ENCODE measurements at regions not wholly inside any gene's neighbourhood (a gene's known extent, or its start where the extent isn't known, plus 50 kb on each side); places are given as distances from the start of the nearest gene placed in this dataset.

DNA sequence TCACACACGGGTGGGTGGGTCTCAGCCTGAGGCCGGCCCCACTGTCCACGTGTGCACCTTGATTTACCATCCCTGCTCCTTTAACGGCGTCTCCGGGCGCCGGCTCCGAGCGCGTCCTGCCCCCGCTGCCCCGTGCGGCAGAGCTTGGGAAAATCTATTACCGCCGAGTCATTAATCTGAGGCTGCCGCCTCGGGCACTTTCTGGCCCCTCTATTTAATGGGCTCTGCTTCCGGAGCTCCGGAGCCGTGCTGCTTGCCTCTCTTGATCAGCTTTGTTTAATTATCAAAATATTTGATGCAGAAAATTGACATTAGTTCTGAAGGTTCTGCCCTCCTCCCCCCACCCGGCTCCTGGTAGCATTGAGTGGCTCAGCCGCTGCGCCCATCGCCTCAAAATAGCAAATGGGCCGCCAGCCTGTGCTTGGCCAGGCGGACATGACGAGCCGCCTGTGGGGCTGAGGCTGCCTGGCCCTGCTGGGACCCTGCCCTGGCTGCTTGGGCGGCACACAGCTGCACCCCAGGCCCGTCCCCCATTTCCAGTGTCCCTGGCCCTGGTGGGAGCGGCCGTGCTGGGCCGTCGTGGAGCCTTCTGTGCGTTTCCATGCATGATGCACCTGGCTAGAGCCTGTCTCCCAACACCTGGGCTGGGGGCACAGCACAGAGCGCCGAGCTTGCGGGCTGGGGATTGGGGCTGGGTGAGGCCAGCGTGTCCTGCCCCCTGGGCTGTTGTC, 81.6 kb upstream of the TTC34 start:
- no peak overlapping the region for H3K14ac ChIP-seq (replicated peaks; ENCODE audit: low read depth, low read length)
- in situ Hi-C loops (cut with MboI; ENCODE audit: low sequenced_read_pairs) = no loop called here
- H3K27me3 ChIP-seq (ENCODE audit: control insufficient read depth, insufficient read depth, low read length) = no peaks in the 10 kb centered on the region
- H2AK5ac ChIP-seq (ENCODE audit: low read depth, low read length) = no peak overlapping the region
- CTCF ChIA-PET = no interaction called here
- no peak overlapping the region for H4K91ac ChIP-seq (ENCODE audit: insufficient read depth, low read depth, low read length)
- no peaks in the 10 kb centered on the region for H4K20me1 ChIP-seq (ENCODE audit: insufficient read depth, low read length)
- no peaks in the 10 kb centered on the region for H3K79me1 ChIP-seq (ENCODE audit: low read depth in 1 of 2, low read length in 2 of 2)
- H2BK20ac ChIP-seq (ENCODE audit: low read depth, low read length) = no peak overlapping the region
- H2BK5ac ChIP-seq (ENCODE audit: low read depth, low read length, poor library complexity, severe bottlenecking) = no peak overlapping the region
- no peak overlapping the region for H2AK9ac ChIP-seq (replicated peaks; ENCODE audit: low read depth, low read length, poor library complexity)
- H2BK120ac ChIP-seq (ENCODE audit: low read depth, low read length) = no peak overlapping the region
- TF ChIP-seq MAZ (IDR thresholded peaks at IDR 0.05; ENCODE audit: borderline replicate concordance, low read depth, low read length) (no peak), SMC3 (IDR thresholded peaks at IDR 0.05; ENCODE audit: low read depth, low read length) (no peak), FOS (IDR thresholded peaks at IDR 0.05; ENCODE audit: low read depth, low read length) (no peak), MAFK (IDR thresholded peaks at IDR 0.05; ENCODE audit: low read depth, low read length) (no peak), BHLHE40 (IDR thresholded peaks at IDR 0.05; ENCODE audit: low read depth, low read length) (no peak)
- H3K4ac ChIP-seq (ENCODE audit: low read depth, low read length) = no peak overlapping the region
- H4K5ac ChIP-seq (ENCODE audit: low read depth, low read length) = no peak overlapping the region
- ATAC-seq (ENCODE audit: low read depth) (no peak), DNase-seq (no peak)
- H3K9me3 ChIP-seq (ENCODE audit: control insufficient read depth, insufficient read depth, low read length) = peaks cover 72% of the 10 kb centered on the region
- H3K56ac ChIP-seq (ENCODE audit: extremely low read depth, insufficient read depth, low read length) = no peak overlapping the region
- H3K9ac ChIP-seq (ENCODE audit: low read depth, low read length) = no peak overlapping the region
- no peaks in the 10 kb centered on the region for H3K36me3 ChIP-seq (ENCODE audit: control insufficient read depth, insufficient read depth, low read length)
- 48% methylated on average over 11 of the region's 40 CpGs; no CpG with 5 or more reads in 1 of the 2 experiments for WGBS, 2 experiments (ENCODE audit: extremely low coverage in 2 of 2, insufficient read length in 1 of 2)
- no peak overlapping the region for H3K4me2 ChIP-seq (ENCODE audit: low read depth, low read length)
- no peak overlapping the region for H3K27ac ChIP-seq (ENCODE audit: insufficient read depth, low read length)
- no peak overlapping the region for H3K4me3 ChIP-seq (ENCODE audit: insufficient read depth, low read depth, low read length)
- intact Hi-C loops (cut with micrococcal nuclease) = no loop called here
- H3K23ac ChIP-seq (ENCODE audit: low read depth, low read length) = no peak overlapping the region
- H3K4me1 ChIP-seq (ENCODE audit: control insufficient read depth, insufficient read depth, low read length) = no peaks in the 10 kb centered on the region
- no peak overlapping the region for H2BK15ac ChIP-seq (ENCODE audit: low read depth, low read length)
- no peak overlapping the region for H4K8ac ChIP-seq (ENCODE audit: low read depth in 2 of 2, low read length in 2 of 2)
- H3K18ac ChIP-seq (ENCODE audit: low read depth, low read length) = no peak overlapping the region
- dilution Hi-C loops (cut with HindIII; ENCODE audit: low sequenced_read_pairs, unreplicated experiment) = no loop called here
- H3K9me1 ChIP-seq (ENCODE audit: insufficient read depth, low read length) = no peaks in the 10 kb centered on the region
- no peak overlapping the region for H2AFZ ChIP-seq (replicated peaks; ENCODE audit: low read length, poor library complexity)
- POLR2A ChIA-PET (ENCODE audit: unreplicated experiment) = no interaction called here
- BruUV-seq (replicated peaks) = no TSS peak

Data from IMR-90 (cell line).